PC-3 (cell line): ENCODE measurements at regions not wholly inside any gene's neighbourhood (a gene's known extent, or its start where the extent isn't known, plus 50 kb on each side); places are given as distances from the start of the nearest gene placed in this dataset.

ENCODE experiments used
- EZH2 ChIP-seq: fragments of 300-600 bp; sonication (generic); IDR thresholded peaks from one replicate; pipeline ENCODE4 v1.6.1; 2017; ENCODE audit warnings: antibody characterized with exemption, mild to moderate bottlenecking, low read length; ENCODE audit not compliant: unreplicated experiment
- EZH2phosphoT487 ChIP-seq: fragments of 300-600 bp; sonication (generic); IDR thresholded peaks from 2 replicates; pipeline ENCODE4 v1.6.1; 2018; ENCODE audit warnings: mild to moderate bottlenecking, antibody characterized with exemption, low read length, borderline replicate concordance
- TF ChIP-seq, protein P1 (sequence below): fragments of 300-600 bp; sonication (generic); conservative IDR thresholded peaks from 2 replicates; pipeline ENCODE4 v1.5.1; 2017; ENCODE audit warnings: antibody characterized with exemption, low read depth, mild to moderate bottlenecking, low read length

DNA sequence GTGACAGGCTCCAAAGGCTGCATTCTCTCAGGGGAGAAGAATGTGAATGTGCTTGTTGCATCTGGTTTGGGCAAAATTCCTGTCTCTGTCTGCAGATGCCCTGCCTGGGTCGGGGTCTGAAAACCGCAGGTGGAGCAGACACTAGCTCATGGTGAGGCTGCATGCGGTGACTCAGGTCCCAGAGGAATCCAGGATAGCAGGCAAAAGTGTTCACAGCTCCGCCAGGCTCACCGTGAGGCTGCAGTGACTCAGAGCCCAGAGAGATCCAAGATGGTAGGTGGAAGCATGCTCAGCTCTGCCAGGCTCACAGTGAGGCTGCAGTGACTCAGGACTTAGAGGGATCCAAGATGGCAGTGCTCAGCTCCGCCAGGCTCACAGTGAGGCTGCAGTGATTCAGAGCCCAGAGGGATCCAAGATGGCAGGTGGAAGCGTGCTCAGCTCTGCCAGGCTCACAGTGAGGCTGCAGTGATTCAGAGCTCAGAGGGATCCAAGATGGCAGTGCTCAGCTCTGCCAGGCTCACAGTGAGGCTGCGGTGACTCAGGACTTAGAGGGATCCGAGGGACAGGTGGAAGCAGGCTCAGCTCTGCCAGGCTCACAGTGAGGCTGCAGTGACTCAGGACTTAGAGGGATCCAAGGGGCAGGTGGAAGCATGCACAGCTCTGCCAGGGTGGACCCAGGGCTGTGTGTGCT lies 200.5 kb downstream of the ACKR3 start:
- TF ChIP-seq, protein P1, sequence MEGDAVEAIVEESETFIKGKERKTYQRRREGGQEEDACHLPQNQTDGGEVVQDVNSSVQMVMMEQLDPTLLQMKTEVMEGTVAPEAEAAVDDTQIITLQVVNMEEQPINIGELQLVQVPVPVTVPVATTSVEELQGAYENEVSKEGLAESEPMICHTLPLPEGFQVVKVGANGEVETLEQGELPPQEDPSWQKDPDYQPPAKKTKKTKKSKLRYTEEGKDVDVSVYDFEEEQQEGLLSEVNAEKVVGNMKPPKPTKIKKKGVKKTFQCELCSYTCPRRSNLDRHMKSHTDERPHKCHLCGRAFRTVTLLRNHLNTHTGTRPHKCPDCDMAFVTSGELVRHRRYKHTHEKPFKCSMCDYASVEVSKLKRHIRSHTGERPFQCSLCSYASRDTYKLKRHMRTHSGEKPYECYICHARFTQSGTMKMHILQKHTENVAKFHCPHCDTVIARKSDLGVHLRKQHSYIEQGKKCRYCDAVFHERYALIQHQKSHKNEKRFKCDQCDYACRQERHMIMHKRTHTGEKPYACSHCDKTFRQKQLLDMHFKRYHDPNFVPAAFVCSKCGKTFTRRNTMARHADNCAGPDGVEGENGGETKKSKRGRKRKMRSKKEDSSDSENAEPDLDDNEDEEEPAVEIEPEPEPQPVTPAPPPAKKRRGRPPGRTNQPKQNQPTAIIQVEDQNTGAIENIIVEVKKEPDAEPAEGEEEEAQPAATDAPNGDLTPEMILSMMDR = no peak
- TF ChIP-seq EZH2 = no peak
- TF ChIP-seq EZH2phosphoT487 = no peak
